ENCODE measurements at regions not wholly inside any gene's neighbourhood (a gene's known extent, or its start where the extent isn't known, plus 50 kb on each side); places are given as distances from the start of the nearest gene placed in this dataset.

GRCh38 chr2:22703286-22703920, 681.6 kb upstream of the KLHL29 start:
- TF ChIP-seq CTCF (IDR thresholded peaks at IDR 0.05): no peak
- TF ChIP-seq EZH2 (IDR thresholded peaks at IDR 0.05): no peak
